Neural cell (in vitro differentiated cells): ENCODE measurements at regions not wholly inside any gene's neighbourhood (a gene's known extent, or its start where the extent isn't known, plus 50 kb on each side); places are given as distances from the start of the nearest gene placed in this dataset.

Experiments used
- H2AFZ ChIP-seq: fragments of 200-600, 300-800 bp; sonication (generic), shearing (Covaris generic); 2 replicates; pipeline ENCODE4 v1.6.0; 2014; ENCODE audit warnings: low read depth, mild to moderate bottlenecking, antibody characterized with exemption, low read length, moderate library complexity
- H3F3A ChIP-seq: fragments of 200-600 bp; shearing (Covaris generic); 2 replicates; pipeline ENCODE4 v1.6.1; 2016; ENCODE audit warnings: mild to moderate bottlenecking, moderate library complexity, mixed read lengths, antibody characterized with exemption, low read length; ENCODE audit not compliant: insufficient read depth, poor library complexity, severe bottlenecking
- H3K27ac ChIP-seq: fragments of 200-600, 300-800 bp; sonication (generic), shearing (Covaris generic); 2 replicates; pipeline ENCODE4 v1.5.1; 2014; ENCODE audit warnings: mild to moderate bottlenecking, low read length, moderate library complexity
- H3K27me3 ChIP-seq: fragments of 300-800, 200-600 bp; sonication (generic), shearing (Covaris generic); 2 replicates; pipeline ENCODE4 v1.6.0; 2014; ENCODE audit warnings: mild to moderate bottlenecking, low read depth, low read length, moderate library complexity; ENCODE audit not compliant: insufficient read depth
- H3K36me3 ChIP-seq: fragments of 300-800, 200-600 bp; sonication (generic), shearing (Covaris generic); 2 replicates; pipeline ENCODE4 v1.5.1; 2014; ENCODE audit warnings: mild to moderate bottlenecking, antibody characterized with exemption, low read length, moderate library complexity; ENCODE audit not compliant: insufficient read depth
- H3K4me2 ChIP-seq: fragments of 300-800, 200-600 bp; sonication (generic), shearing (Covaris generic); 2 replicates; pipeline ENCODE4 v1.6.0; 2014; ENCODE audit warnings: mild to moderate bottlenecking, low read length
- H3K4me3 ChIP-seq: fragments of 300-800, 200-600 bp; sonication (generic), shearing (Covaris generic); 2 replicates; pipeline ENCODE4 v1.5.1; 2014; ENCODE audit warnings: mild to moderate bottlenecking, low read length, moderate library complexity
- H3K79me2 ChIP-seq: fragments of 200-600 bp; shearing (Covaris generic); replicated peaks from 2 replicates; pipeline ENCODE4 v1.6.0; 2014; ENCODE audit warnings: mild to moderate bottlenecking, low read length, moderate library complexity; ENCODE audit not compliant: insufficient read depth
- H3K9ac ChIP-seq: fragments of 300-800, 200-600 bp; sonication (generic), shearing (Covaris generic); 2 replicates; pipeline ENCODE4 v1.6.1; 2016; ENCODE audit warnings: mild to moderate bottlenecking, low read length, mixed read lengths
- H3K9me2 ChIP-seq: fragments of 200-600 bp; shearing (Covaris generic); 2 replicates; pipeline ENCODE4 v1.6.1; 2016; ENCODE audit warnings: mild to moderate bottlenecking, low read length, mixed read lengths; ENCODE audit not compliant: insufficient read depth
- H3K9me3 ChIP-seq: fragments of 200-600, 300-800 bp; sonication (generic), shearing (Covaris generic); 2 replicates; pipeline ENCODE4 v1.6.1; 2016; ENCODE audit warnings: mild to moderate bottlenecking, mixed run types, low read length, moderate library complexity, mixed read lengths
- H4K20me1 ChIP-seq: fragments of 200-600 bp; shearing (Covaris generic); 2 replicates; pipeline ENCODE4 v1.6.1; 2016; ENCODE audit warnings: mild to moderate bottlenecking, mixed run types; ENCODE audit not compliant: insufficient read depth
- EP300 ChIP-seq: fragments of 450-650 bp; conservative IDR thresholded peaks from 2 replicates; pipeline ENCODE4 v1.6.1; 2014; ENCODE audit warnings: antibody characterized with exemption, mild to moderate bottlenecking, moderate library complexity; ENCODE audit not compliant: poor library complexity, severe bottlenecking
- EZH2 ChIP-seq: fragments of 200-600, 300-800 bp; shearing (Covaris generic), sonication (generic); IDR thresholded peaks from 2 replicates; pipeline ENCODE4 v1.6.1; 2014; ENCODE audit warnings: antibody characterized with exemption, low read length, borderline replicate concordance, mild to moderate bottlenecking; ENCODE audit not compliant: insufficient read depth, poor library complexity, severe bottlenecking
- MXI1 ChIP-seq: fragments of 450-650 bp; conservative IDR thresholded peaks from 2 replicates; pipeline ENCODE4 v1.6.1; 2014; ENCODE audit warnings: antibody characterized with exemption, mild to moderate bottlenecking; ENCODE audit not compliant: poor library complexity, severe bottlenecking
- POLR2AphosphoS5 ChIP-seq: IDR thresholded peaks from 2 replicates; pipeline ENCODE4 v1.6.1; 2012
- RAD21 ChIP-seq: fragments of 450-650 bp; conservative IDR thresholded peaks from 2 replicates; pipeline ENCODE4 v1.6.1; 2014; ENCODE audit warnings: antibody characterized with exemption, mild to moderate bottlenecking, moderate library complexity
- REST ChIP-seq: IDR thresholded peaks from 2 replicates; pipeline ENCODE4 v1.6.1; 2012; ENCODE audit warnings: borderline replicate concordance
- SMC3 ChIP-seq: fragments of 450-650 bp; conservative IDR thresholded peaks from 2 replicates; pipeline ENCODE4 v1.6.1; 2014; ENCODE audit warnings: antibody characterized with exemption, mild to moderate bottlenecking, moderate library complexity; ENCODE audit not compliant: poor library complexity
- TAF1 ChIP-seq: IDR thresholded peaks from 2 replicates; pipeline ENCODE4 v1.6.1; 2012; ENCODE audit warnings: low read depth
- TF ChIP-seq, protein P1 (sequence below): fragments of 450-650 bp; IDR thresholded peaks from 2 replicates; pipeline ENCODE4 v1.5.1; 2014; ENCODE audit warnings: antibody characterized with exemption, mild to moderate bottlenecking, moderate library complexity; ENCODE audit not compliant: poor library complexity, severe bottlenecking

DNA sequence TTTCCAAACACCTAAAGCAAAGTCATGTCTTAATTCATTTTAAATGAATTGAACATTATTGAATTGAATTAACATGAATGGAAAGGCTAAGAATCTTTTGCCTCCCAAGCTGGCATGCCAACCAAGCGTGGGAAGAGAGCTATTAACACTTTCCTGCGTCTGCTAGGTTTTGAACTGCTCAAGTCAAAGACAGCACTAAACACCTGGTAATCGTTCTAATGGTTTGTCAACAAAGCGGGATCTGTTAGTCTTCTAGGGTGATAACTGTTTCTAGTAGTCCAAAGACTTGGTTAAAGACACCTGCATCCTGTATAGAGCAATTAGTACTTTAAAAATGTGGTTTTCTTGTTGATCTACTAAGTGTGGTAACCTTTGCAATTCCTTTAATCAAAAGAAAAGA, 164.2 kb upstream of the HMGA2 start:
- no peaks in the 10 kb centered on the region for H3K36me3 ChIP-seq
- no peak overlapping the region for H3K27ac ChIP-seq
- H3F3A ChIP-seq: no peaks in the 10 kb centered on the region
- no peak for TF ChIP-seq SMC3
- TF ChIP-seq EZH2: no peak
- TF ChIP-seq, protein P1, sequence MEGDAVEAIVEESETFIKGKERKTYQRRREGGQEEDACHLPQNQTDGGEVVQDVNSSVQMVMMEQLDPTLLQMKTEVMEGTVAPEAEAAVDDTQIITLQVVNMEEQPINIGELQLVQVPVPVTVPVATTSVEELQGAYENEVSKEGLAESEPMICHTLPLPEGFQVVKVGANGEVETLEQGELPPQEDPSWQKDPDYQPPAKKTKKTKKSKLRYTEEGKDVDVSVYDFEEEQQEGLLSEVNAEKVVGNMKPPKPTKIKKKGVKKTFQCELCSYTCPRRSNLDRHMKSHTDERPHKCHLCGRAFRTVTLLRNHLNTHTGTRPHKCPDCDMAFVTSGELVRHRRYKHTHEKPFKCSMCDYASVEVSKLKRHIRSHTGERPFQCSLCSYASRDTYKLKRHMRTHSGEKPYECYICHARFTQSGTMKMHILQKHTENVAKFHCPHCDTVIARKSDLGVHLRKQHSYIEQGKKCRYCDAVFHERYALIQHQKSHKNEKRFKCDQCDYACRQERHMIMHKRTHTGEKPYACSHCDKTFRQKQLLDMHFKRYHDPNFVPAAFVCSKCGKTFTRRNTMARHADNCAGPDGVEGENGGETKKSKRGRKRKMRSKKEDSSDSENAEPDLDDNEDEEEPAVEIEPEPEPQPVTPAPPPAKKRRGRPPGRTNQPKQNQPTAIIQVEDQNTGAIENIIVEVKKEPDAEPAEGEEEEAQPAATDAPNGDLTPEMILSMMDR: no peak
- no peak for TF ChIP-seq EP300
- TF ChIP-seq RAD21: no peak
- no peak for TF ChIP-seq REST
- no peak for TF ChIP-seq POLR2AphosphoS5
- no peak for TF ChIP-seq TAF1
- TF ChIP-seq MXI1: no peak
- H3K9me3 ChIP-seq: no peaks in the 10 kb centered on the region
- no peaks in the 10 kb centered on the region for H3K79me2 ChIP-seq
- no peaks in the 10 kb centered on the region for H3K27me3 ChIP-seq
- no peaks in the 10 kb centered on the region for H4K20me1 ChIP-seq
- H3K9me2 ChIP-seq: no peaks in the 10 kb centered on the region
- H2AFZ ChIP-seq: no peak overlapping the region
- H3K4me2 ChIP-seq: no peak overlapping the region
- no peak overlapping the region for H3K4me3 ChIP-seq
- no peak overlapping the region for H3K9ac ChIP-seq

DNA sequence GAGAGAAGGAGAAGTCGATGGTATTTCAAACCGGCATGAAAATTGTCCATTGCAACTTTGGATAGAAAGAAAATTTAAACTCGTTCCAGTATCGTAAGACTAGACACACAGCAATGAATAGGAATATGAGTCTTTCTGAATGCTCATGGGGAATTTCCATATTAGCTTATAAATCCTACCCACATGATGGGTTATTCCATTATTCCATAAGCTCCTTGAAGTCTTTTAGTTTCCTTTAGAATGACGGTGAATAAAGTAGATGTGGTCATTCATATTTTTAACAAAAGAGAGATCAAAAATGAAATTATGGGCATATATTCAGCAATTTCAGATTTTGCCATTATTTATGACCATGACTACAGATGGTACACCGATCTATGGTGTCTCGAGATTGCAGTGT, 163.4 kb upstream of the HMGA2 start:
- TF ChIP-seq POLR2AphosphoS5 (no peak), EP300 (no peak), RAD21 (no peak), EZH2 (no peak), TAF1 (no peak), REST (no peak), MXI1 (no peak), SMC3 (no peak)
- TF ChIP-seq, protein P1: no peak
- Histone ChIP-seq H3K27ac (no peak overlapping the region), H3K4me2 (no peak overlapping the region), H3F3A (no peaks in the 10 kb centered on the region), H2AFZ (no peak overlapping the region), H4K20me1 (no peaks in the 10 kb centered on the region), H3K9me2 (no peaks in the 10 kb centered on the region), H3K79me2 (no peaks in the 10 kb centered on the region), H3K9ac (no peak overlapping the region), H3K4me3 (no peak overlapping the region), H3K27me3 (no peaks in the 10 kb centered on the region), H3K36me3 (no peaks in the 10 kb centered on the region), H3K9me3 (no peaks in the 10 kb centered on the region)
